RWPE2 (cell line): ENCODE measurements at regions not wholly inside any gene's neighbourhood (a gene's known extent, or its start where the extent isn't known, plus 50 kb on each side); places are given as distances from the start of the nearest gene placed in this dataset.

ENCODE experiments used
- ATAC-seq: fragments of 200-7000 bp; cut with Tn5 transposase; 3 replicates; pipeline ENCODE4 v1.9.1; 2021; ENCODE audit warnings: low read depth
- DNase-seq: peaks from one replicate; pipeline ENCODE4 v3.0.0-alpha.2; 2020; ENCODE audit warnings: low spot score
- H3K27ac ChIP-seq: fragments of 450-650 bp; 2 replicates; pipeline ENCODE4 v1.5.1; 2017; ENCODE audit warnings: mild to moderate bottlenecking; ENCODE audit not compliant: poor library complexity, severe bottlenecking
- H3K27me3 ChIP-seq: fragments of 250-450 bp; sonication (Bioruptor Pico); 2 replicates; pipeline ENCODE4 v1.5.1; 2021; ENCODE audit warnings: mild to moderate bottlenecking, moderate library complexity; ENCODE audit not compliant: insufficient read depth, poor library complexity, severe bottlenecking
- H3K36me3 ChIP-seq: fragments of 250-450 bp; sonication (Bioruptor Pico); 2 replicates; pipeline ENCODE4 v1.5.1; 2020; ENCODE audit warnings: low read depth, mild to moderate bottlenecking, moderate library complexity
- H3K4me1 ChIP-seq: fragments of 250-450 bp; sonication (Bioruptor Pico); 2 replicates; pipeline ENCODE4 v1.5.1; 2021; ENCODE audit warnings: mild to moderate bottlenecking, moderate library complexity; ENCODE audit not compliant: insufficient read depth, poor library complexity, severe bottlenecking
- H3K4me3 ChIP-seq: fragments of 250-450 bp; sonication (Bioruptor Pico); 2 replicates; pipeline ENCODE4 v1.5.1; 2021; ENCODE audit warnings: mild to moderate bottlenecking, moderate library complexity; ENCODE audit not compliant: severe bottlenecking
- H3K9me3 ChIP-seq: fragments of 250-450 bp; sonication (Bioruptor Pico); 2 replicates; pipeline ENCODE4 v1.5.1; 2021; ENCODE audit warnings: mild to moderate bottlenecking, moderate library complexity; ENCODE audit not compliant: severe bottlenecking
- TF ChIP-seq, protein P1 (sequence below): fragments of 450-650 bp; IDR thresholded peaks from one replicate; pipeline ENCODE4 v1.5.1; 2017; ENCODE audit warnings: mild to moderate bottlenecking, moderate library complexity; ENCODE audit not compliant: poor library complexity, severe bottlenecking

DNA sequence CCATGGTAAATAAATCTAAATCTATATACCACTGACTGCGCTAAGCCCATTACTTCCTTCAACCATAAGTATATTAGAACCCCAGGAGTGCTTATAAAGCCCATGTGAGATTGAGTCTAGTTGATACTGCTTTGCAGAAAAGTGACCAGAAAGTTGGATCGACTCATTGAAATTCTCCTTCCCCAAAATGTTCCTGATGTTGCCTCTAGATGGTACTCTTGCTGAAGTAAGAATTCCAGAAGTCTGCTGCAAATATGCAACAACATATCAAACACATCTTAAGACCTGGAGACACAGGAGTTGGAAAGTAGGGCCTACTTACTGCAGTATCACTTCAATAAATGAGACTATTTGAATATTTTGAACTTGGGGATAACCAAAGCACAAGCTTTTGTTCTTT is 550.8 kb downstream of the IPMK start:
- Histone ChIP-seq H3K9me3 (peaks cover 3% of the 10 kb centered on the region), H3K4me1 (no peaks in the 10 kb centered on the region), H3K27me3 (no peaks in the 10 kb centered on the region), H3K36me3 (no peaks in the 10 kb centered on the region), H3K4me3 (no peak overlapping the region), H3K27ac (no peak overlapping the region)
- TF ChIP-seq, protein P1, sequence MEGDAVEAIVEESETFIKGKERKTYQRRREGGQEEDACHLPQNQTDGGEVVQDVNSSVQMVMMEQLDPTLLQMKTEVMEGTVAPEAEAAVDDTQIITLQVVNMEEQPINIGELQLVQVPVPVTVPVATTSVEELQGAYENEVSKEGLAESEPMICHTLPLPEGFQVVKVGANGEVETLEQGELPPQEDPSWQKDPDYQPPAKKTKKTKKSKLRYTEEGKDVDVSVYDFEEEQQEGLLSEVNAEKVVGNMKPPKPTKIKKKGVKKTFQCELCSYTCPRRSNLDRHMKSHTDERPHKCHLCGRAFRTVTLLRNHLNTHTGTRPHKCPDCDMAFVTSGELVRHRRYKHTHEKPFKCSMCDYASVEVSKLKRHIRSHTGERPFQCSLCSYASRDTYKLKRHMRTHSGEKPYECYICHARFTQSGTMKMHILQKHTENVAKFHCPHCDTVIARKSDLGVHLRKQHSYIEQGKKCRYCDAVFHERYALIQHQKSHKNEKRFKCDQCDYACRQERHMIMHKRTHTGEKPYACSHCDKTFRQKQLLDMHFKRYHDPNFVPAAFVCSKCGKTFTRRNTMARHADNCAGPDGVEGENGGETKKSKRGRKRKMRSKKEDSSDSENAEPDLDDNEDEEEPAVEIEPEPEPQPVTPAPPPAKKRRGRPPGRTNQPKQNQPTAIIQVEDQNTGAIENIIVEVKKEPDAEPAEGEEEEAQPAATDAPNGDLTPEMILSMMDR = peak; percentile 70
- DNase-seq = no peak
- no peak for ATAC-seq

DNA sequence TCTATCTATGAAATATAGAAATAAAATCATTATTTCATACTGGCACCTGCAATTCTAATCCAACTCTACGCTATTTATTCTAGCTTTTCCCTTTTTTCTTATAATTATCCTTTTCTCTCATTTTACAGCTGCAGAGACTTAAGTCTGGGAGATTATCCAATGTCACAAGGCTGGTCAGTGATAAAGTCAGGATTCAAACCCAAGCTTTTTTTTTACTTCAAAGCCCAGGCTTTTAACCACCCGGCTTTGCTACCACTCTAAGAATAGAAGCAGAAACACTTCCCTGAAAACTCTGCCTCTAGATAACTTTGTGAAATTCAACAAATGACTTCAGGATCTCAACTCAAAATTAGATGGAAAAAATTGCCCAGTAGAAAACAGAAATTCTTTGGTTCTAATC is 552.5 kb downstream of the IPMK start:
- ATAC-seq (no peak), DNase-seq (no peak)
- Histone ChIP-seq H3K4me3 (no peak overlapping the region), H3K36me3 (no peaks in the 10 kb centered on the region), H3K4me1 (no peaks in the 10 kb centered on the region), H3K9me3 (peaks cover 3% of the 10 kb centered on the region), H3K27ac (no peak overlapping the region), H3K27me3 (no peaks in the 10 kb centered on the region)
- TF ChIP-seq, protein P1 = no peak

- Histone ChIP-seq H3K4me1 (peaks cover 7% of the 10 kb centered on the region), H3K9me3 (no peaks in the 10 kb centered on the region), H3K27me3 (no peaks in the 10 kb centered on the region), H3K4me3 (no peak overlapping the region), H3K27ac (no peak overlapping the region), H3K36me3 (no peaks in the 10 kb centered on the region)
- ATAC-seq = no peak
- no peak for DNase-seq
- TF ChIP-seq, protein P1 = no peak
These were observed 560.4 kb downstream of the IPMK start for GRCh38 chr10:57707300-57707658.

GRCh38 chr10:57706576-57707299 is 561.0 kb downstream of the IPMK start:
- no peak overlapping the region for H3K4me3 ChIP-seq
- H3K27ac ChIP-seq = no peak overlapping the region
- H3K36me3 ChIP-seq = no peaks in the 10 kb centered on the region
- no peak for DNase-seq
- ATAC-seq = no peak
- TF ChIP-seq, protein P1 = no peak
- H3K27me3 ChIP-seq = no peaks in the 10 kb centered on the region
- no peaks in the 10 kb centered on the region for H3K9me3 ChIP-seq
- H3K4me1 ChIP-seq = peaks cover 7% of the 10 kb centered on the region

DNA sequence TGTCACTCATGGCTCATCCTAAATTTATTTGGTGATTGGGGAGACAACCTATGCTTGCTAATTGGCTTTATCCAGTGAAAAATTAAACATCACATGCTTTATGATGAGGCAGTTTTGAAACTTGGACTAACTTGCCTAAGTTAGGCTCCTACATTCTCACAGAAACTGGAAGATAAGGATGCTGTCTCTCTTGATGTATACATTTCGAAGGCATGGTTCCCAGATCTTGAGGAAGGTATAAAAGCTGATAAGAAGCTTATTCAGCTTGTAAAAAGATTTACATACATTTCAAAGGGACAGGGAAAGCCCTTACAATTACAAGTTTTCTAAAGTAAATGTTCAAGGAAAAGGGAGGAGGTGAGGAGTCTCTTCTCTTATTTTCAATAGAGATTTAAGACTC is 561.7 kb downstream of the IPMK start:
- DNase-seq (no peak), ATAC-seq (no peak)
- no peaks in the 10 kb centered on the region for H3K36me3 ChIP-seq
- H3K27ac ChIP-seq = no peak overlapping the region
- peaks cover 7% of the 10 kb centered on the region for H3K4me1 ChIP-seq
- no peak overlapping the region for H3K4me3 ChIP-seq
- H3K27me3 ChIP-seq = no peaks in the 10 kb centered on the region
- no peaks in the 10 kb centered on the region for H3K9me3 ChIP-seq
- TF ChIP-seq, protein P1 = no peak
